PC-9 (cell line): ENCODE measurements at regions not wholly inside any gene's neighbourhood (a gene's known extent, or its start where the extent isn't known, plus 50 kb on each side); places are given as distances from the start of the nearest gene placed in this dataset.
A peak's percentile ranks its signal among the peaks of the same experiment; 100 is the strongest.

ENCODE experiments used
- BruUV-seq: library from RNA; stranded (reverse); fragments of 400-500 nt; replicated peaks from 2 replicates; lab custom pipeline; 2021; lab: Mats Ljungman, UMichigan
- CTCF ChIA-PET: fragments of 300-600 bp; sonication (Branson Sonifier 250); formaldehyde crosslinking; loops from one replicate; lab custom pipeline; 2022; ENCODE audit warnings: antibody characterized with exemption; lab: Charles Lee
- POLR2A ChIA-PET: fragments of 300-600 bp; sonication (Branson Sonifier 250); formaldehyde crosslinking; loops from one replicate; lab custom pipeline; 2022; ENCODE audit warnings: antibody characterized with exemption; ENCODE audit not compliant: unreplicated experiment; lab: Charles Lee
- DNase-seq, 2 experiments: peaks; one replicate each; pipeline versions ENCODE4 v3.0.0 to v3.0.0-alpha.2; 2015 to 2022; ENCODE audit warnings: mixed read lengths in 1 of 2
- H2AFZ ChIP-seq: fragments of 200-600 bp; sonication (generic); 2 replicates; pipeline ENCODE4 v1.8.1; 2017; ENCODE audit warnings: antibody characterized with exemption
- H3F3A ChIP-seq: fragments of 200-600 bp; sonication (generic); 2 replicates; pipeline ENCODE4 v1.8.1; 2017; ENCODE audit warnings: antibody characterized with exemption, mild to moderate bottlenecking, low read depth; ENCODE audit not compliant: insufficient read depth
- H3K27ac ChIP-seq: fragments of 200-600 bp; sonication (generic); 2 replicates; pipeline ENCODE4 v1.6.1; 2016; ENCODE audit warnings: mixed run types
- H3K27me3 ChIP-seq: fragments of 200-600 bp; sonication (generic); 2 replicates; pipeline ENCODE4 v1.6.1; 2016; ENCODE audit warnings: low read depth, mixed run types; ENCODE audit not compliant: insufficient read depth
- H3K36me3 ChIP-seq: fragments of 200-600 bp; sonication (generic); 2 replicates; pipeline ENCODE4 v1.6.1; 2016; ENCODE audit warnings: low read depth, mixed run types
- H3K4me1 ChIP-seq: fragments of 200-600 bp; sonication (generic); replicated peaks from 2 replicates; pipeline ENCODE4 v1.6.1; 2016; ENCODE audit warnings: mixed run types; ENCODE audit not compliant: insufficient read depth
- H3K4me2 ChIP-seq: fragments of 200-600 bp; sonication (generic); 2 replicates; pipeline ENCODE4 v1.6.1; 2017; ENCODE audit warnings: mixed run types
- H3K4me3 ChIP-seq: fragments of 200-600 bp; sonication (generic); 2 replicates; pipeline ENCODE4 v1.6.1; 2016; ENCODE audit warnings: mixed run types
- H3K79me2 ChIP-seq: fragments of 200-600 bp; sonication (generic); 2 replicates; pipeline ENCODE4 v1.6.1; 2017; ENCODE audit warnings: low read depth, mixed run types
- H3K9me2 ChIP-seq: fragments of 200-600 bp; sonication (generic); 2 replicates; pipeline ENCODE4 v1.8.1; 2017; ENCODE audit warnings: mild to moderate bottlenecking; ENCODE audit not compliant: insufficient read depth
- H3K9me3 ChIP-seq: fragments of 200-600 bp; sonication (generic); 2 replicates; pipeline ENCODE4 v1.8.1; 2016; ENCODE audit warnings: low read depth; ENCODE audit not compliant: insufficient read depth
- H4K20me1 ChIP-seq: fragments of 200-600 bp; sonication (generic); 2 replicates; pipeline ENCODE4 v1.8.1; 2017; ENCODE audit not compliant: insufficient read depth
- EZH2 ChIP-seq: fragments of 200-600 bp; sonication (generic); IDR thresholded peaks from 2 replicates; pipeline ENCODE4 v1.8.0; 2017; ENCODE audit warnings: antibody characterized with exemption, low read depth
- intact Hi-C: fragments of 100-400 bp; cut with micrococcal nuclease; formaldehyde crosslinking; loops from one replicate; pipeline ENCODE4 v1.10.0; 2022; ENCODE audit not compliant: unreplicated experiment
- TF ChIP-seq, protein P1 (sequence below): fragments of 200-600 bp; sonication (generic); conservative IDR thresholded peaks from 2 replicates; pipeline ENCODE4 v1.6.1; 2017; ENCODE audit warnings: mixed run types, antibody characterized with exemption, mild to moderate bottlenecking, moderate library complexity

DNA sequence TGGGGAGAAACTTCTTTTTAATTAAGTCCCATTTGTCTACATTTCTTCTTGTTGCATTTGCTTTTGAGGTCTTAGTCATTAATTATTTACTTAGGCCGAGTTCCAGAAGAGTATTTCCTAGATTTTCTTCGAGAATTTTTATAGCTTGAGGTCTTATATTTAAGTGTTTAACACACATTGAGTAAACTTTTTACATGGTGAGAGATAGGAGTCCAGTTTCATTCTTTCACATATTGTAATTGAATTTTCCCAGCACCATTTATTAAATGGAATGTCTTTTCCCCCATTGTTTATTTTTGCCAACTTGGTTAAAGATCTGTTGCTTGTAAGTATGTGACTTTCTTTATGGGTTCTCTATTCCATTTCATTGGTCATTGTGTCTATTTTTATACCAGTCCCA is 1344.0 kb upstream of the RAG2 start:
- H3K36me3 ChIP-seq: no peaks in the 10 kb centered on the region
- H3K4me2 ChIP-seq: no peak overlapping the region
- H3K4me1 ChIP-seq: no peaks in the 10 kb centered on the region; the same call in 1 of the 2 replicates
- BruUV-seq: no TSS peak
- no peak overlapping the region for H3K27ac ChIP-seq
- H3K9me2 ChIP-seq: no peaks in the 10 kb centered on the region; the same call in 1 of the 2 replicates
- TF ChIP-seq, protein P1, sequence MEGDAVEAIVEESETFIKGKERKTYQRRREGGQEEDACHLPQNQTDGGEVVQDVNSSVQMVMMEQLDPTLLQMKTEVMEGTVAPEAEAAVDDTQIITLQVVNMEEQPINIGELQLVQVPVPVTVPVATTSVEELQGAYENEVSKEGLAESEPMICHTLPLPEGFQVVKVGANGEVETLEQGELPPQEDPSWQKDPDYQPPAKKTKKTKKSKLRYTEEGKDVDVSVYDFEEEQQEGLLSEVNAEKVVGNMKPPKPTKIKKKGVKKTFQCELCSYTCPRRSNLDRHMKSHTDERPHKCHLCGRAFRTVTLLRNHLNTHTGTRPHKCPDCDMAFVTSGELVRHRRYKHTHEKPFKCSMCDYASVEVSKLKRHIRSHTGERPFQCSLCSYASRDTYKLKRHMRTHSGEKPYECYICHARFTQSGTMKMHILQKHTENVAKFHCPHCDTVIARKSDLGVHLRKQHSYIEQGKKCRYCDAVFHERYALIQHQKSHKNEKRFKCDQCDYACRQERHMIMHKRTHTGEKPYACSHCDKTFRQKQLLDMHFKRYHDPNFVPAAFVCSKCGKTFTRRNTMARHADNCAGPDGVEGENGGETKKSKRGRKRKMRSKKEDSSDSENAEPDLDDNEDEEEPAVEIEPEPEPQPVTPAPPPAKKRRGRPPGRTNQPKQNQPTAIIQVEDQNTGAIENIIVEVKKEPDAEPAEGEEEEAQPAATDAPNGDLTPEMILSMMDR: no peak
- TF ChIP-seq EZH2: no peak
- no peak for DNase-seq
- POLR2A ChIA-PET: no interaction called here
- no peak overlapping the region for H3K4me3 ChIP-seq
- CTCF ChIA-PET: no interaction called here
- H2AFZ ChIP-seq: no peak overlapping the region
- H3F3A ChIP-seq: no peaks in the 10 kb centered on the region
- H3K79me2 ChIP-seq: no peaks in the 10 kb centered on the region
- peaks cover 18% of the 10 kb centered on the region; the same call in 1 of the 2 replicates for H3K9me3 ChIP-seq
- no peaks in the 10 kb centered on the region for H4K20me1 ChIP-seq
- intact Hi-C loops: no loop called here
- H3K27me3 ChIP-seq: no peaks in the 10 kb centered on the region

DNA sequence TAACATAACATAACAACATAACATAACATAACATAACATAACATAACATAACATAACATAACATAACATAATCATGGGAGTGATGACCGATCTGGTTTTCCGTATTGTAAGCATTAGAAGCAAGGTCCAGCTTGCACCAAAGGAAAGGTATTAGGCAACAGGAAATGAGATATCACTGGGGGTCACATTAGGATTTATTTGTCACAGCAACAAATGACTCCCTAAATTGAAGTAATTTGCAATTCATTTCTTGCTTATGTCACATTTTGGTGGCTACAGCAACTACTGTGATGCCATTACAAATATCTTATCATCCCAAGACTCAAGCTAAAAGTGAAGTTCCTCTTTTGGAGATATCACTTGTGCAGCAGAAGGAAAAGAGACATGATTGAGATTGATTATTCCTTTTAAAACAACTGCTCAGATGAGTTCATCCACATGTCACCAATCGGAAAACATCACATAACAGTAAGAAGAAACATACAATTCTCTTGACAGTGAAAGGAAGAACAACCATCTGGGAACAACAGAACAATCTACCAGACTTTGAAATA is 1331.1 kb upstream of the RAG2 start:
- no peaks in the 10 kb centered on the region for H3K9me2 ChIP-seq

DNA sequence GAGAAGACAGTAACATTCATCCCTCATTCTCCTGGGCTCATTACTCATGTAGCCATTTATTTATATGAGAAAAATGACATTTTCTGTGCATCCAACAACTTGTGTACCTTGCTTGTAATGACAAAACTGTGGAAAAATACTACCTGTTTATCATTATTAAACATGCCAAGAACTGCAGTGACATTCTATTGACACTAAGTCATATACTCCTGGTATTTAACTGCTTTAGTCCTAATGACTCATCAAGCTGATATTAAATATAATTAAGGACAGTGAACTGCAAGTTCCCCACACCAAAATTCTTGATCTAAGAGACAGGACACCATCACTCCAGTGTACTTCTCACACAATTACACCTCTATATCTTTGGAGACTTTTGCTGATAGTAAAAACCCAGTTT is 1328.7 kb upstream of the RAG2 start:
- BruUV-seq: no TSS peak
- H3K27me3 ChIP-seq: no peaks in the 10 kb centered on the region
- H3K9me3 ChIP-seq: no peaks in the 10 kb centered on the region
- no peak overlapping the region for H3K27ac ChIP-seq
- H3K4me2 ChIP-seq: no peak overlapping the region
- ChIA-PET CTCF (no interaction called here), POLR2A (interaction anchor here (0.6 kb wide), 1 partner anchor 269 kb away, joined by 3 read pairs; no protein-coding TSS in a partner anchor)
- no peaks in the 10 kb centered on the region for H3K36me3 ChIP-seq
- H2AFZ ChIP-seq: no peak overlapping the region
- no peak for DNase-seq
- peaks cover 6% of the 10 kb centered on the region; the same call in 1 of the 2 replicates for H3K4me1 ChIP-seq
- H3K4me3 ChIP-seq: no peak overlapping the region
- no peaks in the 10 kb centered on the region for H3F3A ChIP-seq
- intact Hi-C loops: no loop called here
- H3K79me2 ChIP-seq: no peaks in the 10 kb centered on the region
- H3K9me2 ChIP-seq: 0 out of 2 replicates have a peak, but pooled peaks cover 6% of the 10 kb centered on the region
- TF ChIP-seq EZH2: no peak
- TF ChIP-seq, protein P1: no peak
- H4K20me1 ChIP-seq: no peaks in the 10 kb centered on the region

More for the DNA sequence above, 1331.1 kb upstream of the RAG2 start:
- H3K27me3 ChIP-seq: no peaks in the 10 kb centered on the region
- POLR2A ChIA-PET: no interaction called here
- no peaks in the 10 kb centered on the region for H3K36me3 ChIP-seq
- no peak for TF ChIP-seq EZH2
- TF ChIP-seq, protein P1: no peak
- H3K27ac ChIP-seq: no peak overlapping the region
- H4K20me1 ChIP-seq: no peaks in the 10 kb centered on the region
- H3K9me3 ChIP-seq: no peaks in the 10 kb centered on the region
- no peak overlapping the region for H3K4me3 ChIP-seq
- no peaks in the 10 kb centered on the region for H3K79me2 ChIP-seq
- 0 out of 2 replicates have a peak overlapping the region, but pooled peaks have one; percentile 2 for H2AFZ ChIP-seq
- intact Hi-C loops: no loop called here
- peaks cover 6% of the 10 kb centered on the region; the same call in 1 of the 2 replicates for H3K4me1 ChIP-seq
- no peak overlapping the region for H3K4me2 ChIP-seq
- BruUV-seq: no TSS peak
- DNase-seq: no peak
- H3F3A ChIP-seq: no peaks in the 10 kb centered on the region
- CTCF ChIA-PET: no interaction called here
